AG04450 (cell line): ENCODE measurements at regions not wholly inside any gene's neighbourhood (a gene's known extent, or its start where the extent isn't known, plus 50 kb on each side); places are given as distances from the start of the nearest gene placed in this dataset.

Source experiments
- CTCF ChIA-PET: fragments of 300-600, 350-600 bp; formaldehyde crosslinking; extraction: SDS; loops from one replicate; lab custom pipeline; 2022; ENCODE audit warnings: antibody characterized with exemption, inconsistent platforms; lab: Charles Lee
- POLR2A ChIA-PET: fragments of 350-600 bp; formaldehyde crosslinking; extraction: SDS; loops from one replicate; lab custom pipeline; 2021; ENCODE audit warnings: antibody characterized with exemption, inconsistent platforms; lab: Yijun Ruan, JAX
- DNase-seq: peaks from one replicate; pipeline ENCODE4 v3.0.0-alpha.2; 2011; ENCODE audit warnings: low read depth, low spot score
- H3K27ac ChIP-seq: one replicate; pipeline ENCODE4 v1.5.1; 2012; ENCODE audit warnings: low read depth, low read length, control low read depth
- H3K27me3 ChIP-seq: one replicate; pipeline ENCODE4 v1.6.0; 2012; ENCODE audit warnings: low read length; ENCODE audit not compliant: control insufficient read depth, insufficient read depth
- H3K4me3 ChIP-seq: 2 replicates; pipeline ENCODE4 v1.5.1; 2011; ENCODE audit warnings: mild to moderate bottlenecking, low read depth, low read length, control low read depth
- H3K9me3 ChIP-seq: 2 replicates; pipeline ENCODE4 v1.5.1; 2012; ENCODE audit warnings: low read length; ENCODE audit not compliant: control insufficient read depth, insufficient read depth
- CTCF ChIP-seq: IDR thresholded peaks from 2 replicates; pipeline ENCODE4 v1.5.1; 2011; ENCODE audit warnings: low read depth, low read length, control low read depth, inconsistent platforms

GRCh38 chr1:187074445-187075048 lies 245.8 kb downstream of the PLA2G4A start:
- Histone ChIP-seq H3K27me3 (no peaks in the 10 kb centered on the region), H3K27ac (no peak overlapping the region), H3K4me3 (no peak overlapping the region), H3K9me3 (peaks cover 5% of the 10 kb centered on the region; the same call in 1 of the 2 replicates)
- POLR2A ChIA-PET: no interaction called here
- no peak for TF ChIP-seq CTCF
- CTCF ChIA-PET: no interaction called here
- no peak for DNase-seq

GRCh38 chr1:187076922-187077321 lies 248.2 kb downstream of the PLA2G4A start:
- no peak overlapping the region for H3K27ac ChIP-seq
- CTCF ChIA-PET: no interaction called here

GRCh38 chr1:187078321-187078720 lies 249.6 kb downstream of the PLA2G4A start:
- ChIA-PET CTCF (no interaction called here), POLR2A (no interaction called here)
- no peak overlapping the region for H3K4me3 ChIP-seq
- no peak for TF ChIP-seq CTCF
- peaks cover 5% of the 10 kb centered on the region; the same call in 1 of the 2 replicates for H3K9me3 ChIP-seq
- no peaks in the 10 kb centered on the region for H3K27me3 ChIP-seq
- H3K27ac ChIP-seq: no peak overlapping the region
- DNase-seq: no peak

More at GRCh38 chr1:187076922-187077321, 248.2 kb downstream of the PLA2G4A start:
- peaks cover 5% of the 10 kb centered on the region; the same call in 1 of the 2 replicates for H3K9me3 ChIP-seq
- POLR2A ChIA-PET: no interaction called here
- no peak for TF ChIP-seq CTCF
- no peak for DNase-seq
- no peak overlapping the region for H3K4me3 ChIP-seq
- H3K27me3 ChIP-seq: no peaks in the 10 kb centered on the region

GRCh38 chr1:187078916-187079315 lies 250.2 kb downstream of the PLA2G4A start:
- Histone ChIP-seq H3K27me3 (no peaks in the 10 kb centered on the region), H3K4me3 (no peak overlapping the region), H3K9me3 (peaks cover 3% of the 10 kb centered on the region; the same call in 1 of the 2 replicates), H3K27ac (no peak overlapping the region)
- DNase-seq: no peak
- no peak for TF ChIP-seq CTCF
- POLR2A ChIA-PET: no interaction called here
- CTCF ChIA-PET: no interaction called here

GRCh38 chr1:187079330-187079729 lies 250.6 kb downstream of the PLA2G4A start:
- DNase-seq: no peak
- H3K27me3 ChIP-seq: no peaks in the 10 kb centered on the region
- H3K4me3 ChIP-seq: no peak overlapping the region
- CTCF ChIA-PET: no interaction called here
- H3K27ac ChIP-seq: no peak overlapping the region
- no peaks in the 10 kb centered on the region for H3K9me3 ChIP-seq
- POLR2A ChIA-PET: no interaction called here
- TF ChIP-seq CTCF: no peak
